Bronchial epithelial cell (primary cell): ENCODE measurements at regions not wholly inside any gene's neighbourhood (a gene's known extent, or its start where the extent isn't known, plus 50 kb on each side); places are given as distances from the start of the nearest gene placed in this dataset.

Experiments
- DNase-seq: peaks from one replicate; pipeline ENCODE4 v3.0.0-alpha.2; 2010; ENCODE audit warnings: low read depth
- FAIRE-seq: peaks from 2 replicates; lab custom pipeline; 2011; peaks lifted over from hg19 to GRCh38; lab: Jason Lieb, UNC
- H3K27me3 ChIP-seq: 2 replicates; pipeline ENCODE4 v1.5.1; 2011; ENCODE audit warnings: low read length; ENCODE audit not compliant: control insufficient read depth, insufficient read depth
- H3K36me3 ChIP-seq: 2 replicates; pipeline ENCODE4 v1.5.1; 2011; ENCODE audit warnings: low read length; ENCODE audit not compliant: control insufficient read depth, insufficient read depth
- H3K4me3 ChIP-seq: 2 replicates; pipeline ENCODE4 v1.5.1; 2011; ENCODE audit warnings: mild to moderate bottlenecking, low read depth, low read length, control low read depth
- CTCF ChIP-seq: IDR thresholded peaks from 2 replicates; pipeline ENCODE4 v1.5.1; 2011; ENCODE audit warnings: mild to moderate bottlenecking, moderate library complexity, low read length, control low read depth, inconsistent platforms; ENCODE audit not compliant: insufficient read depth, severe bottlenecking

GRCh38 chr21:35737449-35737848 lies 322.9 kb downstream of the SETD4 start:
- Histone ChIP-seq H3K36me3 (no peaks in the 10 kb centered on the region), H3K4me3 (no peak overlapping the region), H3K27me3 (no peaks in the 10 kb centered on the region)
- FAIRE-seq = no peak
- TF ChIP-seq CTCF = no peak
- no peak for DNase-seq

GRCh38 chr21:35732788-35733187 lies 327.5 kb downstream of the SETD4 start:
- peak; percentile 98 for FAIRE-seq
- no peak overlapping the region for H3K4me3 ChIP-seq
- no peak for TF ChIP-seq CTCF
- H3K27me3 ChIP-seq = peaks cover 2% of the 10 kb centered on the region
- H3K36me3 ChIP-seq = no peaks in the 10 kb centered on the region
- peak; percentile 83 for DNase-seq

- FAIRE-seq = no peak
- Histone ChIP-seq H3K27me3 (peaks cover 2% of the 10 kb centered on the region), H3K4me3 (no peak overlapping the region), H3K36me3 (no peaks in the 10 kb centered on the region)
- no peak for TF ChIP-seq CTCF
- DNase-seq = no peak
These were observed 330.0 kb downstream of the SETD4 start for GRCh38 chr21:35730325-35730724.

GRCh38 chr21:35727830-35728229 lies 332.5 kb downstream of the SETD4 start:
- DNase-seq (no peak), FAIRE-seq (no peak)
- TF ChIP-seq CTCF = no peak
- peaks cover 2% of the 10 kb centered on the region for H3K27me3 ChIP-seq
- no peaks in the 10 kb centered on the region for H3K36me3 ChIP-seq
- no peak overlapping the region for H3K4me3 ChIP-seq

- no peaks in the 10 kb centered on the region for H3K36me3 ChIP-seq
- no peaks in the 10 kb centered on the region for H3K27me3 ChIP-seq
- H3K4me3 ChIP-seq = no peak overlapping the region
- no peak for FAIRE-seq
- DNase-seq = no peak
- no peak for TF ChIP-seq CTCF
These were observed 336.2 kb downstream of the SETD4 start for GRCh38 chr21:35724156-35724555.

GRCh38 chr21:35721701-35722100 lies 338.6 kb downstream of the SETD4 start:
- no peak for TF ChIP-seq CTCF
- no peak for FAIRE-seq
- no peaks in the 10 kb centered on the region for H3K27me3 ChIP-seq
- DNase-seq = no peak
- H3K4me3 ChIP-seq = no peak overlapping the region
- no peaks in the 10 kb centered on the region for H3K36me3 ChIP-seq
